K562 (cell line): ENCODE measurements at regions not wholly inside any gene's neighbourhood (a gene's known extent, or its start where the extent isn't known, plus 50 kb on each side); places are given as distances from the start of the nearest gene placed in this dataset.

Source experiments
- ATAC-seq: fragments of 200-7000 bp; cut with Tn5 transposase; 3 replicates; pipeline ENCODE4 v1.9.1; 2020; ENCODE audit warnings: moderate library complexity
- BruUV-seq: library from RNA; stranded (reverse); fragments of 400-500 nt; replicated peaks from 2 replicates; lab custom pipeline; 2021; lab: Mats Ljungman, UMichigan
- CTCF ChIA-PET: fragments of 300-600 bp; formaldehyde crosslinking; extraction: SDS; loops from one replicate; lab custom pipeline; 2021; ENCODE audit warnings: low intra/inter-chr PET ratio; lab: Yijun Ruan, JAX
- POLR2A ChIA-PET: fragments of 300-600, 350-650 bp; sonication (Branson Sonifier 250); formaldehyde crosslinking; extraction: SDS; loops from one replicate; lab custom pipeline; 2021; ENCODE audit warnings: antibody characterized with exemption, inconsistent platforms; lab: Yijun Ruan, JAX
- DNase-seq, 4 experiments: peaks; one replicate each; pipeline versions ENCODE4 v3.0.0 to v3.0.0-alpha.2; 2011 to 2018; ENCODE audit warnings: low spot score in 3 of 4, mixed read lengths in 3 of 4; ENCODE audit errors: extremely low read depth in 1 of 4
- FAIRE-seq: peaks from 2 replicates; lab custom pipeline; 2011; peaks lifted over from hg19 to GRCh38; lab: Jason Lieb, UNC
- H2AFZ ChIP-seq: 2 replicates; pipeline ENCODE4 v1.6.0; 2011; ENCODE audit warnings: low read depth, low read length, control low read depth, inconsistent platforms
- H3K27ac ChIP-seq: fragments of 200-600 bp; 3 replicates; pipeline ENCODE4 v1.8.0; 2011; ENCODE audit warnings: low read depth, mild to moderate bottlenecking, control low read depth, inconsistent platforms, low read length, moderate library complexity, mixed read lengths; ENCODE audit errors: extremely low read depth
- H3K27me3 ChIP-seq, 2 experiments: fragments of 300-600 bp in 1 of 2; 2 replicates in 1 of 2; 3 replicates in 1 of 2; pipeline versions ENCODE4 v1.6.0 to v1.8.0; 2011; ENCODE audit warnings: inconsistent platforms in 2 of 2, low read length in 2 of 2, mild to moderate bottlenecking in 1 of 2, mixed read lengths in 1 of 2, moderate library complexity in 1 of 2; ENCODE audit not compliant: control insufficient read depth in 2 of 2, insufficient read depth in 2 of 2
- H3K36me3 ChIP-seq: fragments of 300-600 bp; 3 replicates; pipeline ENCODE4 v1.8.0; 2011; ENCODE audit warnings: mild to moderate bottlenecking, low read length, inconsistent platforms; ENCODE audit not compliant: control insufficient read depth, insufficient read depth
- H3K4me1 ChIP-seq, 2 experiments: fragments of 200-600 bp in 1 of 2; replicated peaks in 1 of 2; 2 replicates in 1 of 2; 3 replicates in 1 of 2; pipeline versions ENCODE4 v1.5.1 to v1.8.0; 2011; ENCODE audit warnings: inconsistent platforms in 2 of 2, low read length in 2 of 2, mild to moderate bottlenecking in 1 of 2, mixed read lengths in 1 of 2, moderate library complexity in 1 of 2; ENCODE audit not compliant: control insufficient read depth in 2 of 2, insufficient read depth in 2 of 2
- H3K4me2 ChIP-seq: 2 replicates; pipeline ENCODE4 v1.6.1; 2011; ENCODE audit warnings: low read length, control low read depth, inconsistent platforms, mixed read lengths; ENCODE audit not compliant: insufficient read depth
- H3K4me3 ChIP-seq: fragments of 200-600 bp; sonication (generic), shearing (Covaris generic); 2 replicates; pipeline ENCODE4 v1.5.1; 2016; ENCODE audit warnings: control low read depth, inconsistent platforms
- H3K79me2 ChIP-seq: fragments of 200-600 bp; 3 replicates; pipeline ENCODE4 v1.8.0; 2011; ENCODE audit warnings: low read length, inconsistent platforms; ENCODE audit not compliant: control insufficient read depth, insufficient read depth
- H3K9ac ChIP-seq, 2 experiments: 2 replicates each; pipeline versions ENCODE4 v1.6.0 to v1.6.1; 2011; ENCODE audit warnings: low read depth in 2 of 2, low read length in 2 of 2, control low read depth in 1 of 2, inconsistent platforms in 1 of 2, mild to moderate bottlenecking in 1 of 2, mixed read lengths in 1 of 2; ENCODE audit not compliant: insufficient read depth in 1 of 2
- H3K9me1 ChIP-seq: one replicate; pipeline ENCODE4 v1.6.0; 2011; ENCODE audit warnings: inconsistent platforms, mild to moderate bottlenecking, low read length, moderate library complexity; ENCODE audit not compliant: control insufficient read depth, insufficient read depth
- H3K9me3 ChIP-seq: replicated peaks from 2 replicates; pipeline ENCODE4 v1.5.1; 2011; ENCODE audit warnings: low read depth, low read length, inconsistent platforms; ENCODE audit not compliant: control insufficient read depth, insufficient read depth
- H4K20me1 ChIP-seq: replicated peaks from 2 replicates; pipeline ENCODE4 v1.6.1; 2011; ENCODE audit warnings: low read length, inconsistent platforms, mixed read lengths; ENCODE audit not compliant: control insufficient read depth, insufficient read depth
- BCLAF1 ChIP-seq, 2 experiments: fragments of 450-650 bp in 1 of 2; IDR thresholded peaks; 2 replicates each; pipeline ENCODE4 v1.6.1; 2011 to 2017; ENCODE audit warnings: low read depth in 2 of 2, antibody characterized with exemption in 1 of 2, borderline replicate concordance in 1 of 2, low read length in 1 of 2, mild to moderate bottlenecking in 1 of 2, mixed read lengths in 1 of 2; ENCODE audit not compliant: control insufficient read depth in 1 of 2
- CBX5 ChIP-seq: IDR thresholded peaks from 2 replicates; pipeline ENCODE4 v1.6.1; 2014; ENCODE audit warnings: low read depth, borderline replicate concordance
- CHD1 ChIP-seq: fragments of 200-600 bp; sonication (generic); IDR thresholded peaks from one replicate; pipeline ENCODE4 v1.6.1; 2012; ENCODE audit warnings: mild to moderate bottlenecking, moderate library complexity, low read length, inconsistent platforms
- E2F5 ChIP-seq: sonication (generic); formaldehyde crosslinking; IDR thresholded peaks from 2 replicates; pipeline ENCODE4 v1.8.0; 2022; ENCODE audit warnings: mild to moderate bottlenecking, missing genetic modification reagents
- HMG20A ChIP-seq: fragments of 450-650 bp; formaldehyde crosslinking; conservative IDR thresholded peaks from 2 replicates; pipeline ENCODE4 v1.4.0; 2020; ENCODE audit warnings: mild to moderate bottlenecking, mixed read lengths
- MLX ChIP-seq, 2 experiments: fragments of 450-650 bp in 1 of 2; sonication (generic) in 1 of 2; formaldehyde crosslinking; conservative IDR thresholded peaks; 2 replicates each; pipeline versions ENCODE4 v1.4.0 to v1.8.1; 2020 to 2022; ENCODE audit warnings: mild to moderate bottlenecking in 1 of 2, missing genetic modification reagents in 1 of 2
- RBM17 ChIP-seq: fragments of 200-400 bp; formaldehyde crosslinking; IDR thresholded peaks from 2 replicates; pipeline ENCODE4 v1.6.1; 2017; ENCODE audit warnings: low read depth, mild to moderate bottlenecking, low read length, borderline replicate concordance
- SAP30 ChIP-seq: fragments of 200-600 bp; sonication (generic); IDR thresholded peaks from 2 replicates; pipeline ENCODE4 v1.6.1; 2012; ENCODE audit warnings: borderline replicate concordance, low read depth, mild to moderate bottlenecking, moderate library complexity, low read length, control low read depth, inconsistent platforms; ENCODE audit not compliant: insufficient read depth, poor library complexity, severe bottlenecking
- SMAD1 ChIP-seq: fragments of 150-350 bp; IDR thresholded peaks from 2 replicates; pipeline ENCODE4 v1.6.1; 2014; ENCODE audit warnings: low read length, low read depth; ENCODE audit not compliant: partially characterized antibody
- TEAD1 ChIP-seq, 2 experiments: fragments of 450-650 bp in 1 of 2; sonication (generic) in 1 of 2; formaldehyde crosslinking; IDR thresholded peaks; 2 replicates each; pipeline versions ENCODE4 v1.4.0 to v1.8.0; 2020 to 2022; ENCODE audit warnings: mild to moderate bottlenecking in 2 of 2, missing genetic modification reagents in 1 of 2
- ZBTB9 ChIP-seq: fragments of 450-650 bp; formaldehyde crosslinking; IDR thresholded peaks from 2 replicates; pipeline ENCODE4 v1.4.0; 2020; ENCODE audit warnings: mild to moderate bottlenecking, moderate library complexity
- ZNF347 ChIP-seq: fragments of 450-650 bp; formaldehyde crosslinking; IDR thresholded peaks from 2 replicates; pipeline ENCODE4 v1.4.0; 2020; ENCODE audit warnings: low read depth, mild to moderate bottlenecking, moderate library complexity
- WGBS: fragments of 100-300 bp; shearing (Covaris generic); methylation state at CpG from one replicate; pipeline ENCODE4 v1.1.6; 2016; ENCODE audit warnings: low coverage, mixed read lengths; ENCODE audit not compliant: insufficient coverage; ENCODE audit errors: missing lambda C conversion rate; 5-methylcytosine and 5-hydroxymethylcytosine counted together
- in situ Hi-C: fragments of 300-500 bp; cut with MboI; formaldehyde crosslinking; loops from 4 replicates; pipeline ENCODE4 v1.15.0; 2018; ENCODE audit warnings: inconsistent platforms, mixed read lengths
- intact Hi-C: fragments of 100-400 bp; cut with micrococcal nuclease; formaldehyde crosslinking; loops from 2 replicates; pipeline ENCODE4 v1.14.2; 2022

GRCh38 chr1:103931891-103932290 is 182.2 kb downstream of the AMY1C start:
- TF ChIP-seq E2F5 (CRISPR knock-in tag) (no peak), BCLAF1 (IDR thresholded peaks at IDR 0.05; ENCODE audit: borderline replicate concordance in 1 of 2, control insufficient read depth in 1 of 2, low read depth in 2 of 2, low read length in 1 of 2) (no peak), TEAD1 (CRISPR knock-in tag; IDR thresholded peaks at IDR 0.05) (no peak), CBX5 (no peak), ZNF347 (CRISPR knock-in tag) (no peak), RBM17 (no peak), CHD1 (no peak), HMG20A (CRISPR knock-in tag) (no peak), MLX (CRISPR knock-in tag; conservative IDR thresholded peaks at IDR 0.05) (no peak), SAP30 (no peak), SMAD1 (no peak), ZBTB9 (CRISPR knock-in tag) (no peak)
- Histone ChIP-seq H3K36me3 (no peaks in the 10 kb centered on the region), H3K4me1 (no peaks in the 10 kb centered on the region), H3K79me2 (no peaks in the 10 kb centered on the region), H4K20me1 (no peaks in the 10 kb centered on the region), H3K27me3 (no peaks in the 10 kb centered on the region), H3K4me2 (no peak overlapping the region), H2AFZ (no peak overlapping the region), H3K9me1 (no peaks in the 10 kb centered on the region), H3K27ac (no peak overlapping the region), H3K4me3 (no peak overlapping the region), H3K9me3 (0 out of 2 replicates have a peak, but pooled peaks cover 2% of the 10 kb centered on the region), H3K9ac (no peak overlapping the region)
- no TSS peak for BruUV-seq
- FAIRE-seq (no peak), ATAC-seq (no peak), DNase-seq (no peak)
- in situ Hi-C loops = no loop called here
- WGBS = 0% methylated on average over 1 of the region's 1 CpG
- POLR2A ChIA-PET = no interaction called here
- CTCF ChIA-PET = no interaction called here
- intact Hi-C loops = no loop called here
